Activated T-cell treated with anti-CD3 and anti-CD28 coated beads for 1 hour (primary cell): ENCODE measurements at regions not wholly inside any gene's neighbourhood (a gene's known extent, or its start where the extent isn't known, plus 50 kb on each side); places are given as distances from the start of the nearest gene placed in this dataset.
"Not testable (repeated sequence)": the region's sequence is repeated elsewhere in the genome, so short reads cannot be mapped to it uniquely, and the experiment has no call there.

Experiments
- DNase-seq: peaks from one replicate; pipeline ENCODE4 v3.0.0-alpha.2; 2020; ENCODE audit warnings: low read depth

DNA sequence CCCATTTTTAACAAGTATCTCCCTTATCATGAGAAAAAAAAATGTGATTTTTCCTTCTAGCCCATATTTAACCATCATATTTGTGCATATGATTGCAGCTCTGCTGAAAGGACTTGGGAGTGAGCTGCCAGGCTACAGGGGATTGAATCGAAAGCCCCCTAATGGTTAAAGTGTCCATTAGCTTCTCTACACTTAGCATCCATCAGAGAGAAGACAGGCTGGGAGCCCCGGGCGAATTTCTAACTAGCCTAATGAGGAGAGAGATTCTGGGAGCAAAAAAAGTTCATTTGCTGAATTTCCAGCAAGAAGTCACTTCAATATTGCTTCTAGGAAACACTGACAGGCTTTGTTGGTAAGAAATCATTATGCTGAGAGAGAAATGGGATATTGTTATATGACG, 848.8 kb downstream of the TDRD15 start:
- DNase-seq: no peak

GRCh38 chr2:21981127-21981526, 857.4 kb downstream of the TDRD15 start:
- no peak for DNase-seq

GRCh38 chr2:21993002-21993401, 869.2 kb downstream of the TDRD15 start:
- no peak for DNase-seq

DNA sequence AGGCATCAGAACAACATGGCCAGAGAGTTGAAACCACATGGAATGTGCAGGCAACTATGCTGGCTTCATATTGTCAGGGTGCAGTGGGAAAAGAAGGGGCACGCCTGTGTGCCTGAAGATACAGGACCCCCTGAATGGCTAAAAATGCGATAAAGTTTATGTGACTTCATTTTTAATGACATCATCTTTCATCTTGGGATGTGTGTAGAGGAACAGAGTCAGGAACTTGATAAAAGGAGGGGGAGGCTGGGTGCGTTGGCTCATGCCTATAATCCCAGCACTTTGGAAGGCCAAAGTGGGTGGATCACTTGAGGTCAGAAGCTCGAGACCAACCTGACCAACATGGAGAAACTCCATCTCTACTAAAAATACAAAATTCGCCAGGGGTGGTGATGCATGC, 872.6 kb downstream of the TDRD15 start:
- no peak for DNase-seq

DNA sequence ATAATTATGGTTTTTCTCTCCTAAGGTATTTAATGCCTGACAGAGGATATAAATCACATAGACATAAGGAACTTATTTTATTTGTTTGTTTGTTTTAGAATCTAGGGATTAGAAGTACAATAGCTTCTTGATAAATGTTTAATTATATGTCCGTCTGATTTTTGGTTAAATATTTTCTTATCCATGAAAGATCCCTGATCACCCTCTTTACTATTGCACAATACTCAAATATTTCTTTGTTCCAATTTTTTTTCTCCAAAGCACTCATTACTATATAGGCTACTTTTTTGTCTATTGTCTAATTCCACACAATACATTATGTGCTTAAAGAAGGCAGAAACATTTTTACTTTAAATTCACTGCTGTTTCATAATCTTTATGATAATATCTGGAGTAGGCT, 875.8 kb downstream of the TDRD15 start:
- no peak for DNase-seq

- DNase-seq: no peak
Observed at GRCh38 chr2:22002066-22002465, 878.3 kb downstream of the TDRD15 start.

DNA sequence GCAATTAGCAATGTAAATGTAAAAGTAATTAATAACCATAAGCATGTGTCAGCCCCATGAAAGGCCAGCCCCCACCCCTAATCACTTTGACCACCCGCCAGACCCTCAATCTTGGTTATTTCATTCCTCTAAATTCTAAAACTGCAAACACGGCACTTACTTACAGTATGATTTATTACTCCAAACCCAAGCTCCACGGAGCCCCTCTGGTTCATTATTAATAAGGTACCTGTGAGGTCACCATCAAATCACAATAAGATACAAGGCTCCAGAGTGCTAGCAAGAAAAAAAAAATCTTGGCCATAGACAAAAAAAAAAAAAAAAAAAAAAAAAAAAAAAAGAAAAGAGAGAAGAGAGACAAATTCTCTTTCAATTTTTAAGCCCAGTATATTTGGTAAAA, 879.5 kb downstream of the TDRD15 start:
- DNase-seq: no peak

GRCh38 chr2:22011048-22011447, 887.3 kb downstream of the TDRD15 start:
- no peak for DNase-seq

DNA sequence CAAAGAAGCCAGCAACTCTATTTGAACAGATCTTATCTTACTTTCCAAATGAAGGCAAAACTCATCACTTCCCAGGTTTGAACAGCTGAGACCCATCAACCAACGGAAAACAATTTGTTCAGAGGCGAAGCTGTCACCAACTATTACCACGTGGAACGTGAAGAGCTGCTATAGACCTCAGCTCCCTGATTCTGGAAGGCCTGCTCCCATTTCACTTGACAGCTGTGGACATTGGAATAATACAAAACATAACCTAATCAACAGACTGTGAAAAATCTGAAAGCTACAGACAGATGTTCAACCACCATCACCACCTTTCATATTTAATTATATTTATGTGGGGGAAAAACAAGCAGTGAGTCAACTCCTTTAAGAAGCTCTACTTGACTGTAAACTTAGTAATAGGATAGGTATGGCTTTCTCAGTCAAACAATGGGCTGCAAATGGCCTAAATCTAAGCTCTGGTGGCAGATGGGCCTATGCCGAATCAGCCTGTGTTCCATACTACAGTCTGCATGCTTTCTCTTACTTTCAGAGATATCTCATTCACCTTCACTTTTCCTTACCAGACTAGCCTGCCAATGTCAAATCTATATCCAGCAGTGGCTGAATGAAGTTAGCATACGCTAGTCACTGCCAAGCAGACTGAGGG, 896.4 kb downstream of the TDRD15 start:
- no peak for DNase-seq

DNA sequence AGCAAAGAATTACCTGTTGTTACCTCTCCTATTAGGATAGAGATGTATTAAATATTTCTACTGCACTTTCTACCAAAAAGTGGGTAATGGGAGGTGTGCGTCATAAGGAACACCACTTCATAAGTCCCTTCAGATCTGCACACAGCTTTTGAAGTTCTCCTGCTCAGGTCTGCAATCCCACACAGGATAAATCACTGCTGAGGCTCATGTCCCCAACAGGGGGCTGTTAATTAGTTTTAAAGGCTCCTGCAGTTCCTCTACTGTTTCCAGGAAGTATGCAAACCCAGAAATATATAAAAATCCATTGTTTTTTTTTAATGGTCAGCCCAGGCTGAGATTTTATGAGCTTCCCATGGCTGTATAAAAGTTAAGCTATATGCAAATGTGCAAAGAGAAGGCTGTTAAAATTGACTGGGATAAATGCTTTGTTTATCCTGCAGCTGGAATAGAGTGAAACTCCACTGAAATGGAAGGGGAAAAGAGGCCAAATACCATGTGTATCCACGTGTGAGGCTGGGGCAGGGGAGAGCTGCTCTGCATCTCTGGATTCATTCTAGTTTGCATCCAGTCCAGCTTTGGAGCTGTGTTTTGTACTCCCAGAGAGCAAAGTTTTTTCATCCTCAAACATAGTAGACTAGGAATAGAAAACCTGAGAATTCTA, 903.7 kb downstream of the TDRD15 start:
- no peak for DNase-seq

- no peak for DNase-seq
Observed at GRCh38 chr2:22035361-22035830, 911.6 kb downstream of the TDRD15 start.

DNA sequence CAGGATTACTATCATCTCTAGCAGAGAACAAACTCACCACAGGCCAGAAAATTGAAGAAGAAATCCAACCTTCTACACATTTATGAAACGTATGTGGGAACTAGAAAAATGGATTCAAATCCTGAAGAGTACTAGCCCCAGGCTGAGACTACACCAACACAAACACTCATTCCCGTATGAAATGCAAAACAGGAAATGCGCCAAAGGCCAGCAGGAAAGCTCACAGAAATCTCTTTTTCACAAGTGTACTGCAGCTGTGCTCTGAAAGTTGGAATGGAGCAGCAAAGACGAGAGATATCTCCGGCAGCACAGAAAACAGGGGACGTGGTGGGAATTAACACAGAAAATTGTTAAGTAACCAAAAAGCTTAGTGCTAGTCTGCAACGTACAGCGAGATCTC, 913.5 kb downstream of the TDRD15 start:
- no peak for DNase-seq

DNA sequence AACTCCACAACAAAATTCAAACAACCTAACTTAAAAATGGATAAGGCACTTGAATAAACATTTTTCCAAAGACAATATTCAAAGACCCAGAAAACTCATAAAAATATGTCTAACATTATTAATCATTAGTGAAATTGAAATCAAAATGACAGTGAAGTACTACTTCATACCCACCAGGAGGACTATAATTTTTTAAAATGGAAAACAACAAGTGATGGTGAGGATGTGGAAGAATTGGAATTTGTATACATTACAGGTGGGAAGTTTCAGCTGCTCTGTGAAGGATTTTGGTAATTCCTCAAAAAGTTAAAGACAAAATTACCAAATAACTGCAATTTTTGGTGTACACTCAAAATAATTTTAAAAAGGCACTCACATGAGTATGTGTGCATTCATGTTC, 920.0 kb downstream of the TDRD15 start:
- no peak for DNase-seq

DNA sequence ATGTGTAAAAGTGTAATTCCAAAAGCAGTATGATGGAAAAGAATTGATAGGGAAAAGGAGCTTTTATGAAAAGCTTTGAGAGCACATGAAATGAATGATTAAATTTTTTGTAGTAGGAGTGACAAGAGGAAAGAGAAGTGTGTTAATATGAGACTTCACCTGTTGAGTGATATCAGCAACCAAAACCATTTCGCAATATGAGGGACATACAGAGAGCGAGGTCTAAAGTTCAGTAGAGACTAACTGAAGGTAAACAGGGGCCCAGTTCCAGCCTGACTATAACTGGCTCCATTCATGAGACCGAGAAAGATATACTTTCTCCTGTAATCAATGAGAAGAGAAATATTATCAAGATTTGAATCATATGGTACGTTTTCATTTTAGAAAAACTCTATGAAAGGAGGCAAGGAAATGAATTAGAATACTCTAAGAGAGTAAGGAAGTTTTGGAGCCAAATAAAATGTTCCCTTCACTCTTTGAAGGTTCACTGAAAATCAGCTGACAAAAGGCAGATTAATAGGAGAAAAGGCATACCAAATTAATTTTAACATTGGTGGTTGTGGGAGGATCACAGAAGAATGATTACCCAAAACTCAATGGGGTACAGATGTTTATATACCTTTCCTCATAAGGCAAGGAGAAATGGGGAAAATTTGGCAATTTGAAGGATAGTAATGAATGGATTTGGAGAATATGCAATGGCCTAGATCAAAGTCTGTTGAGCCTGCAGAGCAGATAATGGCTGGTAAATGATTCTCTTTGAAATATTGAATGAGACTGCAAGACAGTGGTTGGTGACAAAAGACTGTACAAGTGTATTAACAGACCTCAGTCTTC, 932.2 kb downstream of the TDRD15 start:
- DNase-seq: no peak

- DNase-seq: no peak
Observed at GRCh38 chr2:22056621-22057132, 932.9 kb downstream of the TDRD15 start.

DNA sequence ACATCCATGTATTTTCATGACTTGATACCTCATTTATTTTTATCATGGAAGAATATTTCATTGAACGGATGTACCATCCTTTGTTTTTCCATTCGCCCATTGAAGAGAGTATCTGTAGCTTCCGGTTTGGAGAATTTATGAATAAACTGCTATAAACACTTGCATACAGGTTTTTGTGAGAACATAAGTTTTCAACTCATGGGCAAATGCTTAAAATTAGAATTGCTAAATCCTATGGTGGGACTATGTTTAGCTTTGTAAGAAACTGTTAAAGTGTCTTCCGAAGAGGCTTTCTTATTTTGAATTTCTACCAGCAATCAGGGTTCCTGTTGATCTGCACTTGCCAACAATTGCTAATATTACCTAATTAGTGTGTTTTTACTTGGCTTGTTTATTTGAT, 938.9 kb downstream of the TDRD15 start:
- DNase-seq: no peak

- DNase-seq: no peak
Observed at GRCh38 chr2:22076454-22076853, 952.7 kb downstream of the TDRD15 start.

DNA sequence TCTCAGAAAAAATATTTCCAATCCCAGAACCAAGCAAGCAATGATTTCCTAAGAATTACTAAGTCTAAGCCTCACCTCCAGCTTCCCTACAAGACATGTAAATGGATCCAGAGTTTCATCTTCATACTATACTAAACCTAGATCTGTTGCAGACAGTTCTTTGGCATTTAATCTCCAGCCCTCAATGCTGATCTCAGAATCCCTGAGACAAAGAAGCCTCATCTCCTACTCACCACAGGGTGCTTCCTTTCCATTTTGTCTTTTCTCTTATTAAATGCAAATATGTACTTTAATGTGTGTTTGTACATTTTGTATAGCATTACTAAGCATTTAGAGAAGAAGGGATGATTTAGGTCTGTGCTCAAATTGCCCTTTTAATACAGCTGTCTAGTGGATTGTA, 954.9 kb downstream of the TDRD15 start:
- no peak for DNase-seq

DNA sequence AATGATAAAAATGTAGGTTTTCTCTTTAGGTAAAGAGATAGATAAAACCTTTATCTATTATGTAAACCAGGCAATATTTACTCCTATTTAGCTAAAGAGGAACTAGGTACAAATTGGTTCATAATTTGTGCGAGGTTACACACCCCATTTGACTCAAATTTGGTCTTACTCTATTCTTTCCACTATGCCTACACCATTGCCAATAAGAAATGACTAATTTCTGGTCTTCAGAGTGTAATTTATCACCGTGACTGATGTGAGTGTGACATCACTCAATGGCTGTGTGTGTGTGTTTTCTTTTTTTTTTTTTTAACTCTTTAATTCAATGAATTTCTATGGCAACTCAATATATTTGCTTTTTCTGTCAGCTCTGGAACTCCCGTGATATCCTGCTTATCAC, 955.8 kb downstream of the TDRD15 start:
- DNase-seq: no peak

DNA sequence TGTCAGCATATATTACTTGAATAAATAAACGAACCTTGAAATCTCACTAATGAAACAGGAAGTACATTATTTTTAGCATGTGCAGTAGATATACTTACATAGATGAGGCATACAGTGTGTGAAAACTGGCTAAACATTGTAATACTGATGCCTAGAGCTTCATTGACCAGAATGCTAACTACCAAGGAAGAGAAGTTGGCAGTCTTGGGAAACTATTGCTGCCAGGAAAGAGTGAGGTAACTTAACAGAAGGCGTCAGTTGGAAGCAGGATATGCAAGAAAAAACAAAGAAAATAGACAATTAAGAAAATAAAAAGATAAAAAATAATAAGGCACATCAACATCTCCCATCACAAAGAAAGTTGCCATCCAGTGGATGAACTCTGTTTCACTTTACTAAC, 963.0 kb downstream of the TDRD15 start:
- DNase-seq: no peak

GRCh38 chr2:22103617-22104016, 979.8 kb downstream of the TDRD15 start:
- not testable (repeated sequence) for DNase-seq

- no peak for DNase-seq
Observed at GRCh38 chr2:22110244-22110651, 986.5 kb downstream of the TDRD15 start.

GRCh38 chr2:22124003-22124402, 1000.2 kb downstream of the TDRD15 start:
- DNase-seq: no peak
